ENCODE measurements at regions not wholly inside any gene's neighbourhood (a gene's known extent, or its start where the extent isn't known, plus 50 kb on each side); places are given as distances from the start of the nearest gene placed in this dataset.

- TF ChIP-seq REST (IDR thresholded peaks at IDR 0.05) = no peak
- no peak for TF ChIP-seq ATF3 (IDR thresholded peaks at IDR 0.05)
- TF ChIP-seq HNF4A (conservative IDR thresholded peaks at IDR 0.05) = no peak
- no peak for TF ChIP-seq ZBTB33 (IDR thresholded peaks at IDR 0.05)
- no peak for TF ChIP-seq RAD21 (IDR thresholded peaks at IDR 0.05)
- TF ChIP-seq GABPA (IDR thresholded peaks at IDR 0.05 in 1 of 2, conservative IDR thresholded peaks at IDR 0.05 in 1 of 2) = no peak
- TF ChIP-seq RXRA (IDR thresholded peaks at IDR 0.05) = no peak
- no peak for TF ChIP-seq SP1 (IDR thresholded peaks at IDR 0.05)
These were observed 79.1 kb downstream of the FAT4 start (continued) for GRCh38 chr4:125393825-125394224.

- no peaks in the 10 kb centered on the region for H3K27me3 ChIP-seq (ENCODE audit: control insufficient read depth in 4 of 4, insufficient read depth in 4 of 4, low read length in 3 of 4)
- H3K9ac ChIP-seq (ENCODE audit: low read depth in 1 of 2, low read length in 2 of 2) = no peak overlapping the region
- H3K27ac ChIP-seq (ENCODE audit: low read depth in 1 of 2, low read length in 2 of 2) = no peak overlapping the region
- TF ChIP-seq TAF1 (conservative IDR thresholded peaks at IDR 0.05) (no peak), CTCF (IDR thresholded peaks at IDR 0.05; ENCODE audit: low read depth, low read length, missing input control) (no peak), JUND (IDR thresholded peaks at IDR 0.05) (no peak), RXRA (IDR thresholded peaks at IDR 0.05) (no peak), ZBTB33 (IDR thresholded peaks at IDR 0.05) (no peak), YY1 (IDR thresholded peaks at IDR 0.05) (no peak), HNF4G (IDR thresholded peaks at IDR 0.05) (no peak), RAD21 (IDR thresholded peaks at IDR 0.05) (no peak), FOXA1 (IDR thresholded peaks at IDR 0.05) (no peak), GABPA (IDR thresholded peaks at IDR 0.05 in 1 of 2, conservative IDR thresholded peaks at IDR 0.05 in 1 of 2) (no peak), SP1 (IDR thresholded peaks at IDR 0.05) (no peak), MAX (IDR thresholded peaks at IDR 0.05) (no peak), HNF4A (conservative IDR thresholded peaks at IDR 0.05) (no peak), REST (IDR thresholded peaks at IDR 0.05) (no peak), NR2F2 (IDR thresholded peaks at IDR 0.05) (no peak)
- 68% methylated on average over 2 of the region's 2 CpGs for WGBS
- no peaks in the 10 kb centered on the region for H3K36me3 ChIP-seq (ENCODE audit: control insufficient read depth in 4 of 4, insufficient read depth in 3 of 4, low read depth in 1 of 4, low read length in 3 of 4)
- no peak for DNase-seq (ENCODE audit: low spot score)
- no peaks in the 10 kb centered on the region for H3K9me3 ChIP-seq (ENCODE audit: control insufficient read depth in 4 of 4, low read length in 3 of 4)
- no peak overlapping the region for H3K4me3 ChIP-seq (ENCODE audit: low read depth in 1 of 3, low read length in 3 of 3)
- H3K4me1 ChIP-seq (ENCODE audit: control insufficient read depth in 4 of 4, insufficient read depth in 4 of 4, low read length in 3 of 4) = peaks cover 0 to 3% (median 0%) of the 10 kb centered on the region in 4 donors
These were observed 82.5 kb downstream of the FAT4 start for GRCh38 chr4:125397226-125397625.
